Pons (tissue), 1 donor: ENCODE measurements at regions not wholly inside any gene's neighbourhood (a gene's known extent, or its start where the extent isn't known, plus 50 kb on each side); places are given as distances from the start of the nearest gene placed in this dataset.
A peak's percentile ranks its signal among the peaks of the same experiment; 100 is the strongest.
"Not testable (repeated sequence)": the region's sequence is repeated elsewhere in the genome, so short reads cannot be mapped to it uniquely, and the experiment has no call there.

Experiments
- DNase-seq: peaks from one replicate; pipeline ENCODE4 v3.0.0-alpha.2; 2016; ENCODE audit warnings: low spot score

- no peak for DNase-seq
These were observed 258.7 kb upstream of the SLC7A11 start for GRCh38 chr4:138500869-138501268.

- no peak for DNase-seq
These were observed 257.5 kb upstream of the SLC7A11 start for GRCh38 chr4:138499627-138500026.

- peak; percentile 25 for DNase-seq
These were observed 252.8 kb upstream of the SLC7A11 start for GRCh38 chr4:138494931-138495330.

GRCh38 chr4:138494116-138494515, 252.0 kb upstream of the SLC7A11 start:
- DNase-seq, result no peak

GRCh38 chr4:138492176-138492575, 250.0 kb upstream of the SLC7A11 start:
- DNase-seq, result no peak

GRCh38 chr4:138488533-138488932, 246.4 kb upstream of the SLC7A11 start:
- DNase-seq, result no peak

- DNase-seq, result peak; percentile 6
These were observed 245.5 kb upstream of the SLC7A11 start for GRCh38 chr4:138487670-138488069.

GRCh38 chr4:138487230-138487629, 245.1 kb upstream of the SLC7A11 start:
- DNase-seq, result no peak

GRCh38 chr4:138485498-138485897, 243.3 kb upstream of the SLC7A11 start:
- no peak for DNase-seq

- no peak for DNase-seq
These were observed 233.0 kb upstream of the SLC7A11 start for GRCh38 chr4:138475116-138475515.

- no peak for DNase-seq
These were observed 231.2 kb upstream of the SLC7A11 start for GRCh38 chr4:138473339-138473738.

- no peak for DNase-seq
These were observed 218.6 kb upstream of the SLC7A11 start for GRCh38 chr4:138460477-138461414.

GRCh38 chr4:138458751-138459150, 216.6 kb upstream of the SLC7A11 start:
- DNase-seq, result no peak

- not testable (repeated sequence) for DNase-seq
These were observed 214.2 kb upstream of the SLC7A11 start for GRCh38 chr4:138456349-138456748.

- DNase-seq, result no peak
These were observed 212.9 kb upstream of the SLC7A11 start for GRCh38 chr4:138455097-138455496.

- DNase-seq, result peak; percentile 12
These were observed 210.7 kb upstream of the SLC7A11 start for GRCh38 chr4:138452826-138453225.

GRCh38 chr4:138451276-138451663, 209.1 kb upstream of the SLC7A11 start:
- DNase-seq, result no peak

GRCh38 chr4:138450546-138451275, 208.6 kb upstream of the SLC7A11 start:
- peak; percentile 17 for DNase-seq

GRCh38 chr4:138449938-138450337, 207.8 kb upstream of the SLC7A11 start:
- peak; percentile 13 for DNase-seq

- no peak for DNase-seq
These were observed 206.0 kb upstream of the SLC7A11 start for GRCh38 chr4:138448169-138448568.

- no peak for DNase-seq
These were observed 204.3 kb upstream of the SLC7A11 start for GRCh38 chr4:138446456-138446855.

- no peak for DNase-seq
These were observed 202.9 kb upstream of the SLC7A11 start for GRCh38 chr4:138445098-138445497.

GRCh38 chr4:138444260-138444659, 202.1 kb upstream of the SLC7A11 start:
- DNase-seq, result no peak
